ENCODE measurements at regions not wholly inside any gene's neighbourhood (a gene's known extent, or its start where the extent isn't known, plus 50 kb on each side); places are given as distances from the start of the nearest gene placed in this dataset.

GRCh38 chr14:29054119-29054518 lies 287.5 kb downstream of the FOXG1 start (continued):
- no peak for TF ChIP-seq E2F6 (IDR thresholded peaks at IDR 0.05)
- TF ChIP-seq GABPA (IDR thresholded peaks at IDR 0.05; ENCODE audit: borderline replicate concordance, insufficient read depth, low read length) = no peak
- TF ChIP-seq ATF2 (IDR thresholded peaks at IDR 0.05; ENCODE audit: low read length) = no peak
- no peak for TF ChIP-seq RFX5 (IDR thresholded peaks at IDR 0.05; ENCODE audit: borderline replicate concordance, low read depth, low read length)
- TF ChIP-seq JUN (IDR thresholded peaks at IDR 0.05; ENCODE audit: low read depth, low read length) = no peak
- TF ChIP-seq MAX (IDR thresholded peaks at IDR 0.05) = no peak
